Right forelimb (tissue), 1 donor: ENCODE measurements at regions not wholly inside any gene's neighbourhood (a gene's known extent, or its start where the extent isn't known, plus 50 kb on each side); places are given as distances from the start of the nearest gene placed in this dataset.
"Not testable (repeated sequence)": the region's sequence is repeated elsewhere in the genome, so short reads cannot be mapped to it uniquely, and the experiment has no call there.

ENCODE experiments used
- DNase-seq: peaks from one replicate; pipeline ENCODE4 v3.0.0-alpha.2; 2018

- DNase-seq = no peak
Measured at GRCh38 chr3:82595530-82595929, 834.1 kb upstream of the GBE1 start.

- DNase-seq = no peak
Measured at GRCh38 chr3:82587174-82587573, 825.7 kb upstream of the GBE1 start.

- DNase-seq = no peak
Measured at GRCh38 chr3:82586414-82586813, 825.0 kb upstream of the GBE1 start.

GRCh38 chr3:82586002-82586401, 824.6 kb upstream of the GBE1 start:
- not testable (repeated sequence) for DNase-seq

- not testable (repeated sequence) for DNase-seq
Measured at GRCh38 chr3:82585591-82585990, 824.1 kb upstream of the GBE1 start.

- not testable (repeated sequence) for DNase-seq
Measured at GRCh38 chr3:82584861-82585260, 823.4 kb upstream of the GBE1 start.

GRCh38 chr3:82584415-82584814, 823.0 kb upstream of the GBE1 start:
- DNase-seq = not testable (repeated sequence)

GRCh38 chr3:82581350-82581749, 819.9 kb upstream of the GBE1 start:
- no peak for DNase-seq

- no peak for DNase-seq
Measured at GRCh38 chr3:82572721-82573120, 811.3 kb upstream of the GBE1 start.

- no peak for DNase-seq
Measured at GRCh38 chr3:82568776-82569338, 807.4 kb upstream of the GBE1 start.

GRCh38 chr3:82567029-82567600, 805.7 kb upstream of the GBE1 start:
- DNase-seq = no peak

- no peak for DNase-seq
Measured at GRCh38 chr3:82562896-82563295, 801.5 kb upstream of the GBE1 start.

- no peak for DNase-seq
Measured at GRCh38 chr3:82561784-82562183, 800.3 kb upstream of the GBE1 start.

- no peak for DNase-seq
Measured at GRCh38 chr3:82558081-82558480, 796.6 kb upstream of the GBE1 start.

- no peak for DNase-seq
Measured at GRCh38 chr3:82556113-82556512, 794.7 kb upstream of the GBE1 start.

- DNase-seq = not testable (repeated sequence)
Measured at GRCh38 chr3:82542556-82542955, 781.1 kb upstream of the GBE1 start.

- no peak for DNase-seq
Measured at GRCh38 chr3:82521657-82522056, 760.2 kb upstream of the GBE1 start.

GRCh38 chr3:82520846-82521245, 759.4 kb upstream of the GBE1 start:
- no peak for DNase-seq

GRCh38 chr3:82509951-82510603, 748.6 kb upstream of the GBE1 start:
- DNase-seq = no peak

- DNase-seq = no peak
Measured at GRCh38 chr3:82509106-82509842, 747.8 kb upstream of the GBE1 start.

GRCh38 chr3:82506204-82506603, 744.8 kb upstream of the GBE1 start:
- no peak for DNase-seq

- DNase-seq = no peak
Measured at GRCh38 chr3:82505079-82505756, 743.8 kb upstream of the GBE1 start.

GRCh38 chr3:82498186-82498585, 736.7 kb upstream of the GBE1 start:
- no peak for DNase-seq
